Neural cell (in vitro differentiated cells): ENCODE measurements at regions not wholly inside any gene's neighbourhood (a gene's known extent, or its start where the extent isn't known, plus 50 kb on each side); places are given as distances from the start of the nearest gene placed in this dataset.

Source experiments
- H2AFZ ChIP-seq: fragments of 200-600, 300-800 bp; sonication (generic), shearing (Covaris generic); 2 replicates; pipeline ENCODE4 v1.6.0; 2014; ENCODE audit warnings: low read depth, mild to moderate bottlenecking, antibody characterized with exemption, low read length, moderate library complexity
- H3F3A ChIP-seq: fragments of 200-600 bp; shearing (Covaris generic); 2 replicates; pipeline ENCODE4 v1.6.1; 2016; ENCODE audit warnings: mild to moderate bottlenecking, moderate library complexity, mixed read lengths, antibody characterized with exemption, low read length; ENCODE audit not compliant: insufficient read depth, poor library complexity, severe bottlenecking
- H3K27ac ChIP-seq: fragments of 200-600, 300-800 bp; sonication (generic), shearing (Covaris generic); 2 replicates; pipeline ENCODE4 v1.5.1; 2014; ENCODE audit warnings: mild to moderate bottlenecking, low read length, moderate library complexity
- H3K27me3 ChIP-seq: fragments of 300-800, 200-600 bp; sonication (generic), shearing (Covaris generic); 2 replicates; pipeline ENCODE4 v1.6.0; 2014; ENCODE audit warnings: mild to moderate bottlenecking, low read depth, low read length, moderate library complexity; ENCODE audit not compliant: insufficient read depth
- H3K36me3 ChIP-seq: fragments of 300-800, 200-600 bp; sonication (generic), shearing (Covaris generic); 2 replicates; pipeline ENCODE4 v1.5.1; 2014; ENCODE audit warnings: mild to moderate bottlenecking, antibody characterized with exemption, low read length, moderate library complexity; ENCODE audit not compliant: insufficient read depth
- H3K4me2 ChIP-seq: fragments of 300-800, 200-600 bp; sonication (generic), shearing (Covaris generic); 2 replicates; pipeline ENCODE4 v1.6.0; 2014; ENCODE audit warnings: mild to moderate bottlenecking, low read length
- H3K4me3 ChIP-seq: fragments of 300-800, 200-600 bp; sonication (generic), shearing (Covaris generic); 2 replicates; pipeline ENCODE4 v1.5.1; 2014; ENCODE audit warnings: mild to moderate bottlenecking, low read length, moderate library complexity
- H3K79me2 ChIP-seq: fragments of 200-600 bp; shearing (Covaris generic); replicated peaks from 2 replicates; pipeline ENCODE4 v1.6.0; 2014; ENCODE audit warnings: mild to moderate bottlenecking, low read length, moderate library complexity; ENCODE audit not compliant: insufficient read depth
- H3K9ac ChIP-seq: fragments of 300-800, 200-600 bp; sonication (generic), shearing (Covaris generic); 2 replicates; pipeline ENCODE4 v1.6.1; 2016; ENCODE audit warnings: mild to moderate bottlenecking, low read length, mixed read lengths
- H3K9me2 ChIP-seq: fragments of 200-600 bp; shearing (Covaris generic); 2 replicates; pipeline ENCODE4 v1.6.1; 2016; ENCODE audit warnings: mild to moderate bottlenecking, low read length, mixed read lengths; ENCODE audit not compliant: insufficient read depth
- H3K9me3 ChIP-seq: fragments of 200-600, 300-800 bp; sonication (generic), shearing (Covaris generic); 2 replicates; pipeline ENCODE4 v1.6.1; 2016; ENCODE audit warnings: mild to moderate bottlenecking, mixed run types, low read length, moderate library complexity, mixed read lengths
- H4K20me1 ChIP-seq: fragments of 200-600 bp; shearing (Covaris generic); 2 replicates; pipeline ENCODE4 v1.6.1; 2016; ENCODE audit warnings: mild to moderate bottlenecking, mixed run types; ENCODE audit not compliant: insufficient read depth
- CTCF ChIP-seq: fragments of 450-650 bp; IDR thresholded peaks from 2 replicates; pipeline ENCODE4 v1.5.1; 2014; ENCODE audit warnings: antibody characterized with exemption, mild to moderate bottlenecking, moderate library complexity; ENCODE audit not compliant: poor library complexity, severe bottlenecking
- EP300 ChIP-seq: fragments of 450-650 bp; conservative IDR thresholded peaks from 2 replicates; pipeline ENCODE4 v1.6.1; 2014; ENCODE audit warnings: antibody characterized with exemption, mild to moderate bottlenecking, moderate library complexity; ENCODE audit not compliant: poor library complexity, severe bottlenecking
- EZH2 ChIP-seq: fragments of 200-600, 300-800 bp; shearing (Covaris generic), sonication (generic); IDR thresholded peaks from 2 replicates; pipeline ENCODE4 v1.6.1; 2014; ENCODE audit warnings: antibody characterized with exemption, low read length, borderline replicate concordance, mild to moderate bottlenecking; ENCODE audit not compliant: insufficient read depth, poor library complexity, severe bottlenecking
- MXI1 ChIP-seq: fragments of 450-650 bp; conservative IDR thresholded peaks from 2 replicates; pipeline ENCODE4 v1.6.1; 2014; ENCODE audit warnings: antibody characterized with exemption, mild to moderate bottlenecking; ENCODE audit not compliant: poor library complexity, severe bottlenecking
- POLR2AphosphoS5 ChIP-seq: IDR thresholded peaks from 2 replicates; pipeline ENCODE4 v1.6.1; 2012
- RAD21 ChIP-seq: fragments of 450-650 bp; conservative IDR thresholded peaks from 2 replicates; pipeline ENCODE4 v1.6.1; 2014; ENCODE audit warnings: antibody characterized with exemption, mild to moderate bottlenecking, moderate library complexity
- SMC3 ChIP-seq: fragments of 450-650 bp; conservative IDR thresholded peaks from 2 replicates; pipeline ENCODE4 v1.6.1; 2014; ENCODE audit warnings: antibody characterized with exemption, mild to moderate bottlenecking, moderate library complexity; ENCODE audit not compliant: poor library complexity
- TAF1 ChIP-seq: IDR thresholded peaks from 2 replicates; pipeline ENCODE4 v1.6.1; 2012; ENCODE audit warnings: low read depth
- TF ChIP-seq, protein P1 (sequence below): IDR thresholded peaks from 2 replicates; pipeline ENCODE4 v1.6.1; 2012; ENCODE audit warnings: borderline replicate concordance

DNA sequence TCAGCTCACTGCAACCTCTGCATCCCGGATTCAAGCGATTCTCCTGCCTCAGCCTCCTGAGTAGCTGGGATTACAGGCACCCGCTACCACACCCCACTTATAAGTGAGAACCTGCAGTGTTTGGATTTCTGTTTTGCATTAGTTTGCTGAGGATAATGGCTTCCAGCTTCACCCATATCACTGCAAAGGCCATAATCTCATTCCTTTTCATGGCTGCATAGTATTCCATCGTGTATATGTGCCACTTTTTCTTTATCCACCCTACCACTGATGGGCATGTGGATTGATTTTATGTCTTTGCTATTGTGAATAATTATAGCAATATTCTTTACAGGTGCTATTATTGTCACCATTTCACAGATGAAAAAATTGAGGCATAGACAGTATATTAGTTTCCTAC, 301.0 kb upstream of the MAF start:
- H3K27ac ChIP-seq: no peak overlapping the region
- no peak for TF ChIP-seq EZH2
- TF ChIP-seq CTCF: no peak
- no peak for TF ChIP-seq RAD21
- no peak for TF ChIP-seq MXI1
- no peak for TF ChIP-seq POLR2AphosphoS5
- TF ChIP-seq, protein P1, sequence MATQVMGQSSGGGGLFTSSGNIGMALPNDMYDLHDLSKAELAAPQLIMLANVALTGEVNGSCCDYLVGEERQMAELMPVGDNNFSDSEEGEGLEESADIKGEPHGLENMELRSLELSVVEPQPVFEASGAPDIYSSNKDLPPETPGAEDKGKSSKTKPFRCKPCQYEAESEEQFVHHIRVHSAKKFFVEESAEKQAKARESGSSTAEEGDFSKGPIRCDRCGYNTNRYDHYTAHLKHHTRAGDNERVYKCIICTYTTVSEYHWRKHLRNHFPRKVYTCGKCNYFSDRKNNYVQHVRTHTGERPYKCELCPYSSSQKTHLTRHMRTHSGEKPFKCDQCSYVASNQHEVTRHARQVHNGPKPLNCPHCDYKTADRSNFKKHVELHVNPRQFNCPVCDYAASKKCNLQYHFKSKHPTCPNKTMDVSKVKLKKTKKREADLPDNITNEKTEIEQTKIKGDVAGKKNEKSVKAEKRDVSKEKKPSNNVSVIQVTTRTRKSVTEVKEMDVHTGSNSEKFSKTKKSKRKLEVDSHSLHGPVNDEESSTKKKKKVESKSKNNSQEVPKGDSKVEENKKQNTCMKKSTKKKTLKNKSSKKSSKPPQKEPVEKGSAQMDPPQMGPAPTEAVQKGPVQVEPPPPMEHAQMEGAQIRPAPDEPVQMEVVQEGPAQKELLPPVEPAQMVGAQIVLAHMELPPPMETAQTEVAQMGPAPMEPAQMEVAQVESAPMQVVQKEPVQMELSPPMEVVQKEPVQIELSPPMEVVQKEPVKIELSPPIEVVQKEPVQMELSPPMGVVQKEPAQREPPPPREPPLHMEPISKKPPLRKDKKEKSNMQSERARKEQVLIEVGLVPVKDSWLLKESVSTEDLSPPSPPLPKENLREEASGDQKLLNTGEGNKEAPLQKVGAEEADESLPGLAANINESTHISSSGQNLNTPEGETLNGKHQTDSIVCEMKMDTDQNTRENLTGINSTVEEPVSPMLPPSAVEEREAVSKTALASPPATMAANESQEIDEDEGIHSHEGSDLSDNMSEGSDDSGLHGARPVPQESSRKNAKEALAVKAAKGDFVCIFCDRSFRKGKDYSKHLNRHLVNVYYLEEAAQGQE: no peak
- no peak for TF ChIP-seq SMC3
- TF ChIP-seq TAF1: no peak
- TF ChIP-seq EP300: no peak
- H2AFZ ChIP-seq: no peak overlapping the region
- no peaks in the 10 kb centered on the region for H3K9me2 ChIP-seq
- no peaks in the 10 kb centered on the region for H3K36me3 ChIP-seq
- H3K27me3 ChIP-seq: no peaks in the 10 kb centered on the region
- H3F3A ChIP-seq: no peaks in the 10 kb centered on the region
- no peak overlapping the region for H3K4me3 ChIP-seq
- H3K9ac ChIP-seq: no peak overlapping the region
- no peaks in the 10 kb centered on the region for H3K79me2 ChIP-seq
- H4K20me1 ChIP-seq: no peaks in the 10 kb centered on the region
- no peaks in the 10 kb centered on the region for H3K9me3 ChIP-seq
- H3K4me2 ChIP-seq: no peak overlapping the region

DNA sequence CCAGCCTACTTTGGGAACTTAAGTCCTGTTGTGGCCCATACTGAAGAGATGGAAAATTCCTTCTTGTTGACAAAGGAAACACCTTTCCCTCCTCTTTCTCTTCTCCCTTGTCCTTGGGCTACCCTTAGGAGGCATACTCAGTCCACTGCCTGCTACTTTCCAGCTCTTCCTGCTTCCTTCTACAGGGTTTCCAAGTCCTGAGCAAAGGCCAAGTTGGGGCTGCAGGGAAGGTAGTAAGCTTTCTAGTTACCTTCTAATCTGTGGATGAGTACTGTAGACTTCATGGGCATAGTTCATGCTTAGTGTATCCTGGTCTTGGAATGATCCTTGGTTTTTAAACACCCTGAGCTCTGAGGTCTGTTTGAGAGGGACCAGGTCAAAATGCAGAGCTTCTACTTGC, 299.2 kb upstream of the MAF start:
- no peak overlapping the region for H3K4me2 ChIP-seq
- H3K27ac ChIP-seq: no peak overlapping the region

More for the DNA sequence above, 299.2 kb upstream of the MAF start:
- Histone ChIP-seq H3K27me3 (no peaks in the 10 kb centered on the region), H3K36me3 (no peaks in the 10 kb centered on the region), H3K9me2 (no peaks in the 10 kb centered on the region), H3K4me3 (no peak overlapping the region), H3K79me2 (no peaks in the 10 kb centered on the region), H3F3A (no peaks in the 10 kb centered on the region), H3K9ac (no peak overlapping the region), H3K9me3 (no peaks in the 10 kb centered on the region), H2AFZ (no peak overlapping the region), H4K20me1 (no peaks in the 10 kb centered on the region)
- no peak for TF ChIP-seq SMC3
- TF ChIP-seq, protein P1: no peak
- TF ChIP-seq EP300: no peak
- TF ChIP-seq RAD21: no peak
- TF ChIP-seq TAF1: no peak
- no peak for TF ChIP-seq EZH2
- no peak for TF ChIP-seq CTCF
- no peak for TF ChIP-seq POLR2AphosphoS5
- TF ChIP-seq MXI1: no peak
